Neutrophil (primary cell): ENCODE measurements at regions not wholly inside any gene's neighbourhood (a gene's known extent, or its start where the extent isn't known, plus 50 kb on each side); places are given as distances from the start of the nearest gene placed in this dataset.

Source experiments
- H3K27ac ChIP-seq: fragments of 200-600 bp; sonication (generic); 2 replicates; pipeline ENCODE4 v1.5.1; 2016; ENCODE audit warnings: mild to moderate bottlenecking, moderate library complexity
- H3K27me3 ChIP-seq: fragments of 200-600 bp; sonication (generic); 2 replicates; pipeline ENCODE4 v1.6.0; 2016; ENCODE audit warnings: mild to moderate bottlenecking
- H3K36me3 ChIP-seq: fragments of 200-600 bp; sonication (generic); 2 replicates; pipeline ENCODE4 v1.5.1; 2017
- H3K4me1 ChIP-seq, 2 experiments: fragments of 200-600 bp in 1 of 2; sonication (generic) in 1 of 2; 1 replicate in 1 of 2; 2 replicates in 1 of 2; pipeline versions ENCODE4 v1.5.1 to v1.6.1; 2013 to 2016; ENCODE audit warnings: low read depth in 1 of 2, low read length in 1 of 2, mild to moderate bottlenecking in 1 of 2, moderate library complexity in 1 of 2; ENCODE audit not compliant: control insufficient read depth in 1 of 2, insufficient read depth in 1 of 2
- H3K4me3 ChIP-seq, 2 experiments: fragments of 200-600 bp in 1 of 2; sonication (generic) in 1 of 2; 1 replicate in 1 of 2; 2 replicates in 1 of 2; pipeline ENCODE4 v1.5.1; 2013 to 2016; ENCODE audit warnings: low read depth in 1 of 2, low read length in 1 of 2, mild to moderate bottlenecking in 1 of 2, moderate library complexity in 1 of 2
- H3K9me3 ChIP-seq: fragments of 200-600 bp; sonication (generic); 2 replicates; pipeline ENCODE4 v1.5.1; 2016
- CTCF ChIP-seq: fragments of 200-600 bp; sonication (generic); IDR thresholded peaks from 2 replicates; pipeline ENCODE4 v1.5.1; 2016; ENCODE audit warnings: antibody characterized with exemption

DNA sequence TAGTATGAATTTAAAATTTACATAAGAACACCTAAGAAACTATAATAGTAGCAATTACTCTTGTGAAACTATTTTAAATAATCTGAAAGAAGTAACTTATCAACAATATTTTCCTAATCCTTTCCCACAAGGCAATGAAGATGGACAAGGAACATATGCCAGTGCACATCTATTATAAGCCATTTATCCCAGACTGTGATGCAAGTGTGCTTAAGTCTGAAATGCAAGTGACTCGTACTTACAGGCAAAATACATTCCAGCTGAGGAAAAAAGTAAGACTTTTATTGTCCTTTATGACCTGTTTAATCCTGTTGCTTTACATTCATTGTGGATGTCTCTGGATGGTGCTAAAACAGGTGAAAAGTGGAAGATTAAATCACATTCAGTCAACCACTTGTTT is 709.4 kb downstream of the ZNF385D start:
- Histone ChIP-seq H3K4me1 (no peaks in the 10 kb centered on the region), H3K27ac (no peak overlapping the region), H3K27me3 (no peaks in the 10 kb centered on the region), H3K36me3 (no peaks in the 10 kb centered on the region), H3K4me3 (no peak overlapping the region), H3K9me3 (no peaks in the 10 kb centered on the region)
- TF ChIP-seq CTCF: no peak

GRCh38 chr3:21036888-21037287 is 714.1 kb downstream of the ZNF385D start:
- no peak for TF ChIP-seq CTCF
- H3K4me3 ChIP-seq: no peak overlapping the region
- H3K9me3 ChIP-seq: no peaks in the 10 kb centered on the region
- no peaks in the 10 kb centered on the region for H3K27me3 ChIP-seq
- no peaks in the 10 kb centered on the region for H3K36me3 ChIP-seq
- no peaks in the 10 kb centered on the region for H3K4me1 ChIP-seq
- no peak overlapping the region for H3K27ac ChIP-seq

- Histone ChIP-seq H3K36me3 (no peaks in the 10 kb centered on the region), H3K27me3 (no peaks in the 10 kb centered on the region), H3K27ac (no peak overlapping the region), H3K4me3 (no peak overlapping the region), H3K4me1 (no peaks in the 10 kb centered on the region), H3K9me3 (no peaks in the 10 kb centered on the region)
- TF ChIP-seq CTCF: no peak
Measured at GRCh38 chr3:21028412-21028811, 722.6 kb downstream of the ZNF385D start.

- Histone ChIP-seq H3K27me3 (no peaks in the 10 kb centered on the region), H3K4me3 (no peak overlapping the region), H3K4me1 (no peaks in the 10 kb centered on the region), H3K9me3 (no peaks in the 10 kb centered on the region), H3K36me3 (no peaks in the 10 kb centered on the region), H3K27ac (no peak overlapping the region)
- no peak for TF ChIP-seq CTCF
Measured at GRCh38 chr3:21024563-21024962, 726.4 kb downstream of the ZNF385D start.

- Histone ChIP-seq H3K27ac (no peak overlapping the region), H3K27me3 (no peaks in the 10 kb centered on the region), H3K36me3 (no peaks in the 10 kb centered on the region), H3K4me1 (no peaks in the 10 kb centered on the region), H3K4me3 (no peak overlapping the region), H3K9me3 (no peaks in the 10 kb centered on the region)
- TF ChIP-seq CTCF: no peak
Measured at GRCh38 chr3:21020681-21021080, 730.3 kb downstream of the ZNF385D start.

GRCh38 chr3:21020043-21020442 is 731.0 kb downstream of the ZNF385D start:
- Histone ChIP-seq H3K27me3 (no peaks in the 10 kb centered on the region), H3K36me3 (no peaks in the 10 kb centered on the region), H3K9me3 (no peaks in the 10 kb centered on the region), H3K27ac (no peak overlapping the region), H3K4me3 (no peak overlapping the region), H3K4me1 (no peaks in the 10 kb centered on the region)
- TF ChIP-seq CTCF: no peak
